ENCODE measurements at regions not wholly inside any gene's neighbourhood (a gene's known extent, or its start where the extent isn't known, plus 50 kb on each side); places are given as distances from the start of the nearest gene placed in this dataset.

DNA sequence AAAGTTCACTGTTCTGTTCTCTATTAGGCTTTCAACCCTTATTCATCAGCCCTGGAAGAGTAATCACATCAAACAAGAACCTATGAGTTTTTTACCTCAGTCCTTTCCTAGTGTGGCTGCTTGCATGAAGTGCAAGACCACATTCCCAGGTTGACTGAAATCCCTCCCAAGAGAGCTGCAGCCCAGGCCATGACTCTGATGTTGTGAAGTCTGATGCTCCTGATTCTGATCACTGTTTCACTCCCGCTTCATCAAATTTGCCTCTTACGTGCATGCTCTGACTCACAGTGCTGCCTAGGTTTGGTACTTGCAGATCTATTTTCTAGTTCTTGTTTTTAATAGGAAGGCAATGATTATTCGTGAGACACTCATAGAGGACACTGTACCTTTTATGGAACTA is 58.2 kb upstream of the DSEL start:
- H3K4me2 ChIP-seq (ENCODE audit: extremely low read depth, insufficient read depth, low read length), result no peak overlapping the region
- H3K4me1 ChIP-seq (ENCODE audit: control insufficient read depth, extremely low read depth, insufficient read depth, low read length), result no peaks in the 10 kb centered on the region
- no peak overlapping the region for H3K9ac ChIP-seq (ENCODE audit: insufficient read depth, low read length)
- H2AFZ ChIP-seq (ENCODE audit: low read length), result no peak overlapping the region
- H3K36me3 ChIP-seq (ENCODE audit: control insufficient read depth, insufficient read depth, low read length), result no peaks in the 10 kb centered on the region
- DNase-seq (ENCODE audit: low read depth in 2 of 2), result no peak
- no peak overlapping the region for H3K27ac ChIP-seq (ENCODE audit: insufficient read depth, low read length)
- H3K27me3 ChIP-seq (ENCODE audit: control insufficient read depth, insufficient read depth, low read length), result no peaks in the 10 kb centered on the region
- no peak overlapping the region for H3K4me3 ChIP-seq (replicated peaks in 1 of 4; ENCODE audit: control extremely low read depth in 1 of 4, insufficient read depth in 1 of 4, low read depth in 3 of 4, low read length in 4 of 4)
- H3K9me3 ChIP-seq (ENCODE audit: control insufficient read depth, insufficient read depth, low read depth, low read length), result no peaks in the 10 kb centered on the region
- H3K79me2 ChIP-seq (ENCODE audit: control insufficient read depth, insufficient read depth, low read length), result no peaks in the 10 kb centered on the region
- TF ChIP-seq CTCF (conservative IDR thresholded peaks at IDR 0.05 in 1 of 2, IDR thresholded peaks at IDR 0.05 in 1 of 2; ENCODE audit: low read depth in 1 of 2, low read length in 2 of 2), result no peak
- TF ChIP-seq EZH2 (IDR thresholded peaks at IDR 0.05; ENCODE audit: low read length, missing control alignments), result no peak
- no peaks in the 10 kb centered on the region for H4K20me1 ChIP-seq (ENCODE audit: control insufficient read depth, extremely low read depth, insufficient read depth, low read length)

DNA sequence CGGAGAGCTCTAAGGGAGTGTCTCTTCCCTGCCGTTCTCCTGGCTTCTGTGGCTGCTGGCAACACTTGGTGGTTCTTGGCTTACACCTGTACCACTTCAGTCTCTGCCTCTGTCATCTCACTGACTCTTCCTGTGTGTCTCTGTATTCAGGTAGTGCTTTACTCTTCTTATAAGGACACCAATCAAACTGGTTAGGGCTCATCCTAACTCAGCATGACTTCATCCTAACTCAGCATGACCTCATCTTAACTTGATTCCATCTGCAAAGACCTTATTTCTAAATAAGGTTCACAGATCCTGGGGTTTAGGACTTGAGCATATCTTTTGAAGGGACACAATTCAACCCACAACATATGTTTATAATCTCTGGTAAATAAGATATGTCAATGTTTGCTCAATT is 51.6 kb upstream of the DSEL start:
- Histone ChIP-seq H3K4me1 (ENCODE audit: control insufficient read depth, extremely low read depth, insufficient read depth, low read length) (no peaks in the 10 kb centered on the region), H3K27me3 (ENCODE audit: control insufficient read depth, insufficient read depth, low read length) (no peaks in the 10 kb centered on the region), H3K27ac (ENCODE audit: insufficient read depth, low read length) (no peak overlapping the region), H3K79me2 (ENCODE audit: control insufficient read depth, insufficient read depth, low read length) (no peaks in the 10 kb centered on the region), H3K4me2 (ENCODE audit: extremely low read depth, insufficient read depth, low read length) (no peak overlapping the region), H3K9me3 (ENCODE audit: control insufficient read depth, insufficient read depth, low read depth, low read length) (no peaks in the 10 kb centered on the region), H4K20me1 (ENCODE audit: control insufficient read depth, extremely low read depth, insufficient read depth, low read length) (no peaks in the 10 kb centered on the region), H3K36me3 (ENCODE audit: control insufficient read depth, insufficient read depth, low read length) (no peaks in the 10 kb centered on the region), H3K4me3 (replicated peaks in 1 of 4; ENCODE audit: control extremely low read depth in 1 of 4, insufficient read depth in 1 of 4, low read depth in 3 of 4, low read length in 4 of 4) (no peak overlapping the region), H2AFZ (ENCODE audit: low read length) (no peak overlapping the region), H3K9ac (ENCODE audit: insufficient read depth, low read length) (no peak overlapping the region)
- TF ChIP-seq CTCF (conservative IDR thresholded peaks at IDR 0.05 in 1 of 2, IDR thresholded peaks at IDR 0.05 in 1 of 2; ENCODE audit: low read depth in 1 of 2, low read length in 2 of 2) (no peak), EZH2 (IDR thresholded peaks at IDR 0.05; ENCODE audit: low read length, missing control alignments) (no peak)
- DNase-seq (ENCODE audit: low read depth in 2 of 2), result no peak
